Adipose tissue (tissue), 3 donors: ENCODE measurements at regions not wholly inside any gene's neighbourhood (a gene's known extent, or its start where the extent isn't known, plus 50 kb on each side); places are given as distances from the start of the nearest gene placed in this dataset.

Experiments
- H3K27ac ChIP-seq: one replicate; pipeline ENCODE4 v1.5.1; 2013; ENCODE audit warnings: low read depth, low read length
- WGBS, 3 donors: extraction: QIAGEN DNeasy Blood & Tissue Kit; methylation state at CpG; one replicate each; pipeline ENCODE4 v1.1.7; 2013; 5-methylcytosine and 5-hydroxymethylcytosine counted together
- donor health status: healthy with polysubstance abuse.
- donor health status: Bipolar disorder and iron deficiency.
- donor health status: healthy.

DNA sequence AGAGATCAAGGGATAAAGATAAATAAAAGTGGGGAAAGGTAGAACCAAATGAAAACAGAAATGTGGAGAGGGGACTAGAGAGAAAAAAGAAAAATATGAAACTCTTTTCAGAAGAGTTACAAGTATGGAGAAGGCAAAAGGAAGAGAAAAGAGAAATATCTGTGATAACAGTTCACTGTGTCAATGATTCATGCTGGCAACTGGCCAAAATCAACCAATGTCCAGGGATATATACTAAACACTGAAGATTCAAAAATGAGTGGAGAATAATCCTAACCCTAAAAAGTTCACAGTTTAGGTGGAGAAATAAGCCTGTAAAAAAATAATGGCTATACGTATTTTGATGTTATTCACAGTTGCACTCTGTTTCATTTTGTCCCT lies 372.3 kb upstream of the KITLG start:
- no peak overlapping the region for H3K27ac ChIP-seq
- WGBS, 3 donors: 92 to 94% (median 94%) methylated on average over 1 of the region's 1 CpG

GRCh38 chr12:88951860-88952561 lies 371.7 kb upstream of the KITLG start:
- no peak overlapping the region for H3K27ac ChIP-seq
- WGBS, 3 donors: 52 to 57% (median 53%) methylated on average over 2 of the region's 2 CpGs

- no peak overlapping the region for H3K27ac ChIP-seq
- WGBS, 3 donors: 61 to 92% (median 90%) methylated on average over 2 of the region's 2 CpGs
These were observed 370.9 kb upstream of the KITLG start for GRCh38 chr12:88951177-88951576.

- WGBS, 3 donors: 72 to 84% (median 79%) methylated on average over 3 of the region's 3 CpGs
- H3K27ac ChIP-seq: no peak overlapping the region
These were observed 367.3 kb upstream of the KITLG start for GRCh38 chr12:88947486-88948043.

DNA sequence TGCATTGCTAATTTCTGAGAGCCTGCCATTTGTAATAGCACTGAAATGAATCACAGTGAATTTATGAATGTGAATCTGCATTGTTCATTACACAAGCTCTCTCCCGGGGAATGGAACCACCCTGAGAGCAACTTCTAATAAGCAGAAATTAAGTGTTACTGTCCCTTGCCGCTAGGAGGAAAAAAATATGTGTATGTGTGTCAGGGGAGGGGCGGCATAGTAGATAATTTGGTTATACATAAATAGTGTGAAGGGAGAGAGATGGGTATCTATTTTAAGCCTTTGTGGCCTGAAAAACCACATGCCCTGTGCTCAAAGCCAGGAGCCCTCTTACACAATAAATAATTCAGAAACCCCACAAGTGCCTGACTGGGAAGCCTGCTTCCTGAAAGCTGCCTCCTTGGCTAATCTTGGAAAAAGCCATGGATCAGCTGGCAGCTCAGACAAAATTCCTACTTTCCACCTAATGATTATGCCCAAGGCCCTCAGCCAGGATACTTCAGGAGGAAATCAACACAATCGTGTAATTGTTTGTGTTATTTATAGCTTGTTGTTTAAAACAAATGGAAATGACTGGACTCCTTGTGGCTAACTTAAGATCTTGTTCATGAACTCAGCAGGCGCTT lies 366.2 kb upstream of the KITLG start:
- 17 to 66% (median 30%) methylated on average over 5 of the region's 5 CpGs for WGBS, 3 donors

DNA sequence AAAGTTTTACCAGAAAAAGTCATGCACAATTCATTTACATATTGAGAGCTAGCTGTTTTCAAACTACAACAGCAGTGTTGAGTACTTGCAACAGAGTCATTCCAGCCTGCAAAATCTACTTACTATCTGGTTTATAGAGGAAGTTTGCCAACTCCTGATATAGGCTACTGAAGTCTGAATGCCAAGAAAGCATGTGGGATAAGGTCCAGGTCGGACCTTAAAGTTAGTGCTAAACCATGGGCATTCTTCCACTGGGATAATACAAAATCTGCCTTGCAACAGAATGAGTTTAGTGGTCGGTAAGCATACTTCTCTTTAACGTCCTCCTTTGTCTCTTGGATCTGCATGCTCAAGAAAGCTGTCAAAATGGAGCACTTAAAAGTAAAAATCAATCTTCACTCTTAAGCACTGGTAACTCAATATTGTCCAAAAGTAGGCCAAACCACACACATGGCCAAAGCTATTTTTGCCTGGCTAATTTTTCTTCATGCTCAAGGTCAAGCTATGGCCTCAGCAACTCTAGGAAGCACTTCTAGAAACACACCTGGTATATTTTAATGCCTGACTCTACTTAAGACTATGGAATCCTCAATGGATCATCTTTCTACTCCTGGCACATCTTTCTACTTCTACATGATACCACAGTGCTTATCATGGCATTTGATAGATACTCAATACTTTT lies 364.9 kb upstream of the KITLG start:
- H3K27ac ChIP-seq: no peak overlapping the region
- 63 to 79% (median 76%) methylated on average over 3 of the region's 3 CpGs for WGBS, 3 donors

More for the DNA sequence above, 366.2 kb upstream of the KITLG start:
- no peak overlapping the region for H3K27ac ChIP-seq

- no peak overlapping the region for H3K27ac ChIP-seq
- WGBS, 3 donors: 43 to 79% (median 57%) methylated on average over 3 of the region's 3 CpGs
These were observed 364.1 kb upstream of the KITLG start for GRCh38 chr12:88944397-88944796.

GRCh38 chr12:88940854-88941253 lies 360.6 kb upstream of the KITLG start:
- whole genome bisulfite sequencing, 3 donors: 85 to 91% (median 87%) methylated on average over 2 of the region's 2 CpGs
- H3K27ac ChIP-seq: no peak overlapping the region

DNA sequence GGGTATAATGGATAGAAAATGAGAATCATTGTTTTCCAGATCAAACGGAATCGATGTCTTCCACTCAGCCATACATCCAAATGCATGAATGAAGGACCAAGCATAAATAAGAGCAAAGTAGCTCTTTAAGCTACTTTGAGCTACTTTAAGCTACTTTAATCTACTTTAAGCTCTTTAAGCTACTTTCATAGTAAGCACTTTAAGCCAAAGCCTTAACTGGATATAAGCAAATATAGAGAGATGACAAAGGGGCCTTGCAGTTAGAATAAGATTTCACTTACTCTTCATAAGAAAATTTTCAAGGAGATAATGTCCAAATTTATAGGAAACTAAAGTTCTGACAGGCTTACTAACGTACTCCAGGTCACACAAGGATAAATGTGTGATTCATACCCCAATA lies 355.6 kb upstream of the KITLG start:
- 87 to 89% (median 88%) methylated on average over 3 of the region's 3 CpGs for WGBS, 3 donors
- H3K27ac ChIP-seq: no peak overlapping the region

- 59 to 78% (median 75%) methylated on average over 3 of the region's 3 CpGs for WGBS, 3 donors
- H3K27ac ChIP-seq: no peak overlapping the region
These were observed 354.0 kb upstream of the KITLG start for GRCh38 chr12:88934163-88934747.

DNA sequence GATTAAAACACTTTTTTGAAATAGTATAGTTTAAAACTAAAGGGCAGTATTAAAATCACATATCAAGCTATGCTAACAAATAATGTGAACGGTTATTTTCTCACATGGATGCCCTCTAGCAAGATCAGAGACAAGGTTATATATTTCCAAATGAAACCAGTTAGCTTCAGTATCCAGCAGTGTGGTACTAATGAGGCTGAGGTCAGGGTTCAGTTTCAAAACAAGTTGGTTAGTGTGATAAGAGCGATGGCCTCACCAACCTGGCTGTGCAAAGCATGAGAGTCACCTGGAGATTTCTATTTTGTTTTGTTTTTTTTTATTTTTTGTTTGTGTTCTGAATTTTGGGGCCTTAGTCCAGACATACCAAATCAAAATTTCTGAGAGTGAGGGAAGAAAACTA lies 352.2 kb upstream of the KITLG start:
- WGBS, 3 donors: 68 to 83% (median 82%) methylated on average over 2 of the region's 2 CpGs
- no peak overlapping the region for H3K27ac ChIP-seq

GRCh38 chr12:88931598-88931997 lies 351.3 kb upstream of the KITLG start:
- H3K27ac ChIP-seq: no peak overlapping the region
- whole genome bisulfite sequencing, 3 donors: 54 to 85% (median 80%) methylated on average over 3 of the region's 3 CpGs

DNA sequence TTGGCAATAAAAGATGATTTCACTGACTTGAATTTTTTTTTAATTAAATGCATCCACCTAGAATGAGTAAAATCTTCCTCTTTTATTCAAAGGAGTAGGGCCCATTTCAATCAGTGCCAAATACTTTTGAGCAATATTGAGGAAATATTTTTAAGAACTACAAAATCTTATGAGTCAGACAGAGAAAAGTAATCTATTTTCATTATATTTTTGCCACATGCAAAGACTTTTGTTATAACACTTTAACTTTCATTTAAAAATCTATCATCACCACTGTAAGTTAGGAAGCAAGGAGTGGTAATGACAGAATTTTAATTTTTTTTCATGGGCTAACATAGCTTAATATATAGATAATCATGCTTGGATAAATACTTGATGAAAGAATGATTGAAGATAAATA lies 345.2 kb upstream of the KITLG start:
- H3K27ac ChIP-seq: no peak overlapping the region

DNA sequence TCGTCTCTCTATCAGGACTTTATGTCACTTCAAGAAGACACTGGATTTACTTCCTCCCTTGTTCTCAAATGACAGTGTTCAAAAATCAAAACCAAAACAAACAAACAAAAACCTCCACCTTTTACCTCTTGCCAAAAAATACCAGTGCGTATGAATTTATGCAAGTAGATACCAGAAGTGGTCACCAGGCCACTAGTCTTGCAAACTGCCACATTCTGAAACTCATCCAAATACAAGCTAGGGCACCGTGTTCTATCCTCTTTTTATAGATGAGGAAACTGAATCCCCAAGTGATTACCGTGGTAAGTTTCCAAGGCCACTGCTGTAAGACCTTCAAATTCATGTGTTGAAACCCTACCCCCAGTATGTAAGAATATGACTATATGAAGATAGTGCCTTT lies 343.9 kb upstream of the KITLG start:
- no peak overlapping the region for H3K27ac ChIP-seq
- WGBS, 3 donors: 77 to 84% (median 78%) methylated on average over 4 of the region's 4 CpGs

DNA sequence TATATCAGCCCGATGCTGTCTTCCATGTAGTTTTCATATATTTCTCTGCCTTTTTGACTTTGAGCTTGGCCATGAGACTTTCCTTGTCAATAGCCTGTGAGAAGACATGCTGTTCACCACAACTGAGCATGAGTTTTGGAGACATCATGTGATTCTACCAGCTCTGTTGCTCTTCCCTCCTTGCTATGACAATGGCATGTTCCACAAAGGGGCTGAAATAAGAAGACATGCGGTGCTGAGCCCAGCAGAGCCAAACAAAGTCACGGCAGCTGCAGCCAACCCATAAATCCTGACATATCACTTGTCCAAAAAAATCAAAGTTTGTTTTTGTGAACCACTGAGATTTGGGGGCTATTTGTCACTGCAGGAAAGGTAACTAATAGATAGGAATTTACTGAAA lies 343.4 kb upstream of the KITLG start:
- no peak overlapping the region for H3K27ac ChIP-seq
- WGBS, 3 donors: 81 to 89% (median 86%) methylated on average over 3 of the region's 3 CpGs

DNA sequence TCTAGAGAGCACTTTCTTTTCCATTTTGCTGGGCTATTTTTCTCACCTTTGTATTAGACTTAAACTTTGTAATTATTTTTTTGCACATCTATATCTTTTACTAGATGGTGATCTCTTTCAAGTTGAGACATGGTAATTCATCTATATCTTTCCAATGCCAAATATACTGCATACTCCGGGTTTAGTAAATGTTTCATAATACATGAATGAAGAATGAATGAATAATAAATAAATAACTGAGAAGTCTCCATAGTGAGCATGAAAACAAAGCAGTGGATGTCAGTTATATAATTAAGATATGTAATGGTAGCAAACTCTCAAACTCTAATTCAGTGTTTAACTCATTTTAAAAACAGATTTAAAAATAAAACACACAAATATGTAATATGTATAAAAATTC lies 342.5 kb upstream of the KITLG start:
- H3K27ac ChIP-seq: no peak overlapping the region
- WGBS, 3 donors: 58 to 74% (median 70%) methylated on average over 1 of the region's 1 CpG

GRCh38 chr12:88921890-88922532 lies 341.7 kb upstream of the KITLG start:
- WGBS, 3 donors: 75 to 77% (median 76%) methylated on average over 3 of the region's 3 CpGs
- no peak overlapping the region for H3K27ac ChIP-seq

GRCh38 chr12:88921434-88921833 lies 341.2 kb upstream of the KITLG start:
- H3K27ac ChIP-seq: no peak overlapping the region
- WGBS, 3 donors: 61 to 79% (median 65%) methylated on average over 1 of the region's 1 CpG

- WGBS, 3 donors: 66 to 81% (median 74%) methylated on average over 1 of the region's 1 CpG
- no peak overlapping the region for H3K27ac ChIP-seq
These were observed 337.9 kb upstream of the KITLG start for GRCh38 chr12:88918161-88918560.
